Gastroesophageal sphincter (tissue), 4 donors: ENCODE measurements at regions not wholly inside any gene's neighbourhood (a gene's known extent, or its start where the extent isn't known, plus 50 kb on each side); places are given as distances from the start of the nearest gene placed in this dataset.

Source experiments
- ATAC-seq: fragments of 150-250 bp; one replicate; pipeline ENCODE4 v1.9.1; 2016; ENCODE audit warnings: mild to moderate bottlenecking, moderate library complexity
- H3K27ac ChIP-seq, 4 donors: fragments of 200-600 bp; sonication (generic) in 3 of 4; 1 replicate in 3 of 4; 2 replicates in 1 of 4; pipeline ENCODE4 v1.5.1; 2016 to 2019
- H3K27me3 ChIP-seq: fragments of 200-600 bp; sonication (generic); one replicate; pipeline ENCODE4 v1.5.1; 2019
- H3K36me3 ChIP-seq, 2 donors: fragments of 200-600 bp; sonication (generic); one replicate each; pipeline ENCODE4 v1.5.1; 2019; ENCODE audit warnings: control low read depth in 1 of 2
- H3K4me1 ChIP-seq, 3 donors: fragments of 200-600 bp; sonication (generic); 1 replicate in 2 of 3; 2 replicates in 1 of 3; pipeline ENCODE4 v1.5.1; 2016 to 2019; ENCODE audit warnings: control low read depth in 2 of 3
- H3K4me3 ChIP-seq, 2 donors: fragments of 200-600 bp; sonication (generic); one replicate each; pipeline ENCODE4 v1.5.1; 2019; ENCODE audit warnings: mild to moderate bottlenecking in 1 of 2, moderate library complexity in 1 of 2
- H3K9me3 ChIP-seq, 3 donors: fragments of 200-600 bp; sonication (generic); one replicate each; pipeline ENCODE4 v1.5.1; 2017 to 2019; ENCODE audit warnings: control low read depth in 2 of 3
- CTCF ChIP-seq, 4 experiments: fragments of 200-600 bp in 2 of 4; fragments of 450-650 bp in 2 of 4; sonication (generic) in 1 of 4; IDR thresholded peaks; one replicate each; pipeline ENCODE4 v1.5.1; 2017 to 2019; ENCODE audit warnings: antibody characterized with exemption in 4 of 4, mild to moderate bottlenecking in 2 of 4, moderate library complexity in 2 of 4
- EP300 ChIP-seq: sonication (generic); formaldehyde crosslinking; IDR thresholded peaks from one replicate; pipeline ENCODE4 v1.6.1; 2017; ENCODE audit warnings: antibody characterized with exemption, mild to moderate bottlenecking
- POLR2A ChIP-seq, 2 donors: fragments of 450-650 bp; IDR thresholded peaks; one replicate each; pipeline ENCODE4 v1.6.1; 2017; ENCODE audit warnings: antibody characterized with exemption in 2 of 2, mild to moderate bottlenecking in 2 of 2, moderate library complexity in 1 of 2
- POLR2AphosphoS5 ChIP-seq: sonication (generic); formaldehyde crosslinking; IDR thresholded peaks from one replicate; pipeline ENCODE4 v1.6.1; 2017; ENCODE audit warnings: antibody characterized with exemption
- WGBS, 2 donors: methylation state at CpG; one replicate each; pipeline ENCODE4 v1.1.5; 2018; ENCODE audit warnings: low coverage in 1 of 2; 5-methylcytosine and 5-hydroxymethylcytosine counted together

GRCh38 chr4:121534187-121534586 is 153.4 kb upstream of the QRFPR start:
- peaks cover 3% of the 10 kb centered on the region for H3K27me3 ChIP-seq
- H3K36me3 ChIP-seq, result no peaks in the 10 kb centered on the region
- ATAC-seq, result no peak
- TF ChIP-seq CTCF (IDR thresholded peaks at IDR 0.05) (no peak), EP300 (no peak), POLR2A (IDR thresholded peaks at IDR 0.05) (no peak), POLR2AphosphoS5 (no peak)
- H3K9me3 ChIP-seq, result no peaks in the 10 kb centered on the region
- H3K4me3 ChIP-seq, result no peak overlapping the region
- no peaks in the 10 kb centered on the region for H3K4me1 ChIP-seq
- 35 to 39% methylated on average over 2 of the region's 2 CpGs for WGBS, 2 donors
- H3K27ac ChIP-seq, result no peak overlapping the region

- H3K27ac ChIP-seq, result no peak overlapping the region
- ATAC-seq, result no peak
- 87 to 100% methylated on average over 2 to 3 of the region's 3 CpGs for WGBS, 2 donors
- H3K36me3 ChIP-seq, result no peaks in the 10 kb centered on the region
- H3K4me3 ChIP-seq, result no peak overlapping the region
- TF ChIP-seq POLR2AphosphoS5, result no peak
- no peak for TF ChIP-seq POLR2A (IDR thresholded peaks at IDR 0.05)
- no peak for TF ChIP-seq EP300
- no peak for TF ChIP-seq CTCF (IDR thresholded peaks at IDR 0.05)
- peaks cover 3% of the 10 kb centered on the region for H3K27me3 ChIP-seq
- H3K9me3 ChIP-seq, result no peaks in the 10 kb centered on the region
- no peaks in the 10 kb centered on the region for H3K4me1 ChIP-seq
Measured at GRCh38 chr4:121526509-121526908, 145.7 kb upstream of the QRFPR start.

- Histone ChIP-seq H3K36me3 (no peaks in the 10 kb centered on the region), H3K9me3 (no peaks in the 10 kb centered on the region), H3K4me1 (no peaks in the 10 kb centered on the region), H3K27ac (no peak overlapping the region), H3K4me3 (no peak overlapping the region), H3K27me3 (peaks cover 7% of the 10 kb centered on the region)
- 79 to 95% methylated on average over 3 to 6 of the region's 6 CpGs for WGBS, 2 donors
- no peak for TF ChIP-seq CTCF (IDR thresholded peaks at IDR 0.05)
- TF ChIP-seq EP300, result no peak
- TF ChIP-seq POLR2AphosphoS5, result no peak
- no peak for TF ChIP-seq POLR2A (IDR thresholded peaks at IDR 0.05)
- ATAC-seq, result no peak
Measured at GRCh38 chr4:121519236-121519838, 138.5 kb upstream of the QRFPR start.

GRCh38 chr4:121517241-121517640 is 136.4 kb upstream of the QRFPR start:
- 50 to 60% methylated on average over 2 of the region's 2 CpGs for WGBS, 2 donors
- Histone ChIP-seq H3K4me1 (no peaks in the 10 kb centered on the region), H3K27ac (no peak overlapping the region), H3K4me3 (no peak overlapping the region), H3K36me3 (no peaks in the 10 kb centered on the region), H3K9me3 (no peaks in the 10 kb centered on the region), H3K27me3 (peaks cover 11% of the 10 kb centered on the region)
- ATAC-seq, result no peak
- TF ChIP-seq CTCF (IDR thresholded peaks at IDR 0.05) (no peak), POLR2A (IDR thresholded peaks at IDR 0.05) (no peak), POLR2AphosphoS5 (no peak), EP300 (no peak)

- WGBS, 2 donors, result 75 to 77% methylated on average over 4 to 7 of the region's 10 CpGs
- TF ChIP-seq EP300 (no peak), POLR2A (IDR thresholded peaks at IDR 0.05) (no peak), POLR2AphosphoS5 (no peak), CTCF (IDR thresholded peaks at IDR 0.05) (no peak)
- no peaks in the 10 kb centered on the region for H3K9me3 ChIP-seq
Measured at GRCh38 chr4:121514443-121514842, 133.6 kb upstream of the QRFPR start.

More at GRCh38 chr4:121514443-121514842, 133.6 kb upstream of the QRFPR start:
- Histone ChIP-seq H3K4me3 (no peak overlapping the region), H3K27ac (no peak overlapping the region), H3K36me3 (no peaks in the 10 kb centered on the region), H3K4me1 (no peaks in the 10 kb centered on the region), H3K27me3 (peaks cover 11% of the 10 kb centered on the region)
- ATAC-seq, result no peak
